ENCODE measurements at regions not wholly inside any gene's neighbourhood (a gene's known extent, or its start where the extent isn't known, plus 50 kb on each side); places are given as distances from the start of the nearest gene placed in this dataset.
"Not testable (repeated sequence)": the region's sequence is repeated elsewhere in the genome, so short reads cannot be mapped to it uniquely, and the experiment has no call there.

- H3K4me1 ChIP-seq (ENCODE audit: control insufficient read depth, insufficient read depth, low read length), result no peaks in the 10 kb centered on the region
- H3K27me3 ChIP-seq (ENCODE audit: control insufficient read depth, insufficient read depth, low read length, poor library complexity, severe bottlenecking), result no peaks in the 10 kb centered on the region
- no peak for TF ChIP-seq CTCF (conservative IDR thresholded peaks at IDR 0.05)
- H3K27ac ChIP-seq (ENCODE audit: low read depth, low read length), result no peak overlapping the region
- Mint-ChIP-seq H3K27ac (no peak overlapping the region), H3K36me3 (ENCODE audit: low read depth) (no peaks in the 10 kb centered on the region), H3K4me3 (no peak overlapping the region), H3K27me3 (ENCODE audit: insufficient read depth) (peaks cover 6% of the 10 kb centered on the region), H3K4me1 (no peaks in the 10 kb centered on the region), H3K9me3 (peaks cover 3% of the 10 kb centered on the region)
- DNase-seq, result no peak
- WGBS, 2 experiments (ENCODE audit: insufficient coverage in 1 of 2, insufficient read length in 1 of 2), result 89 to 90% methylated on average over 3 to 5 of the region's 5 CpGs
- H3K36me3 ChIP-seq (ENCODE audit: control insufficient read depth, insufficient read depth, low read length), result no peaks in the 10 kb centered on the region
- no peak overlapping the region for H3K4me3 ChIP-seq (ENCODE audit: low read length)
- no peak overlapping the region for H3K9ac ChIP-seq (ENCODE audit: extremely low read depth, low read length, poor library complexity, severe bottlenecking)
- H3K9me3 ChIP-seq (ENCODE audit: control insufficient read depth, low read length), result no peaks in the 10 kb centered on the region
These were observed 250.3 kb upstream of the CRBN start for GRCh38 chr3:3429841-3430240.

- H3K4me3 Mint-ChIP-seq; H3K27me3 ChIP-seq (ENCODE audit: control insufficient read depth, insufficient read depth, low read length, poor library complexity, severe bottlenecking); H3K4me3 ChIP-seq (ENCODE audit: low read length); H3K27ac Mint-ChIP-seq; H3K4me1 Mint-ChIP-seq; H3K9me3 ChIP-seq (ENCODE audit: control insufficient read depth, low read length); H3K9ac ChIP-seq (ENCODE audit: extremely low read depth, low read length, poor library complexity, severe bottlenecking); H3K27ac ChIP-seq (ENCODE audit: low read depth, low read length); H3K4me1 ChIP-seq (ENCODE audit: control insufficient read depth, insufficient read depth, low read length); H3K36me3 Mint-ChIP-seq (ENCODE audit: low read depth); H3K36me3 ChIP-seq (ENCODE audit: control insufficient read depth, insufficient read depth, low read length): not testable (repeated sequence)
- peaks cover 16% of the 10 kb centered on the region for H3K9me3 Mint-ChIP-seq
- WGBS, 2 experiments (ENCODE audit: insufficient coverage in 1 of 2, insufficient read length in 1 of 2), result 71 to 74% methylated on average over 1 to 4 of the region's 4 CpGs
- H3K27me3 Mint-ChIP-seq (ENCODE audit: insufficient read depth), result peaks cover 14% of the 10 kb centered on the region
- peak; percentile 69 for DNase-seq
These were observed 228.2 kb upstream of the CRBN start for GRCh38 chr3:3407707-3408106.

GRCh38 chr3:3405131-3405530 is 225.6 kb upstream of the CRBN start:
- peaks cover 26% of the 10 kb centered on the region for H3K9me3 Mint-ChIP-seq
- H3K27me3 Mint-ChIP-seq (ENCODE audit: insufficient read depth), result peaks cover 2% of the 10 kb centered on the region
- no peak overlapping the region for H3K4me3 ChIP-seq (ENCODE audit: low read length)
- peak overlapping the region; percentile 15 for H3K27ac Mint-ChIP-seq
- H3K9me3 ChIP-seq (ENCODE audit: control insufficient read depth, low read length), result peaks cover 29% of the 10 kb centered on the region
- TF ChIP-seq CTCF (conservative IDR thresholded peaks at IDR 0.05), result no peak
- no peak overlapping the region for H3K27ac ChIP-seq (ENCODE audit: low read depth, low read length)
- DNase-seq, result no peak
- H3K4me1 Mint-ChIP-seq, result peaks cover 9% of the 10 kb centered on the region
- peaks cover 4% of the 10 kb centered on the region for H3K36me3 Mint-ChIP-seq (ENCODE audit: low read depth)
- H3K4me1 ChIP-seq (ENCODE audit: control insufficient read depth, insufficient read depth, low read length), result no peaks in the 10 kb centered on the region
- no peak overlapping the region for H3K9ac ChIP-seq (ENCODE audit: extremely low read depth, low read length, poor library complexity, severe bottlenecking)
- no peak overlapping the region for H3K4me3 Mint-ChIP-seq
- WGBS, 2 experiments (ENCODE audit: insufficient coverage in 1 of 2, insufficient read length in 1 of 2), result 83 to 86% methylated on average over 1 to 6 of the region's 6 CpGs
- H3K36me3 ChIP-seq (ENCODE audit: control insufficient read depth, insufficient read depth, low read length), result no peaks in the 10 kb centered on the region
- H3K27me3 ChIP-seq (ENCODE audit: control insufficient read depth, insufficient read depth, low read length, poor library complexity, severe bottlenecking), result no peaks in the 10 kb centered on the region

GRCh38 chr3:3403700-3404099 is 224.2 kb upstream of the CRBN start:
- H3K27me3 Mint-ChIP-seq (ENCODE audit: insufficient read depth), result no peaks in the 10 kb centered on the region
- H3K4me1 Mint-ChIP-seq, result peaks cover 9% of the 10 kb centered on the region
- no peaks in the 10 kb centered on the region for H3K4me1 ChIP-seq (ENCODE audit: control insufficient read depth, insufficient read depth, low read length)
- H3K9ac ChIP-seq (ENCODE audit: extremely low read depth, low read length, poor library complexity, severe bottlenecking), result no peak overlapping the region
- no peaks in the 10 kb centered on the region for H3K27me3 ChIP-seq (ENCODE audit: control insufficient read depth, insufficient read depth, low read length, poor library complexity, severe bottlenecking)
- no peak overlapping the region for H3K27ac ChIP-seq (ENCODE audit: low read depth, low read length)
- H3K4me3 ChIP-seq (ENCODE audit: low read length), result no peak overlapping the region
- no peaks in the 10 kb centered on the region for H3K36me3 ChIP-seq (ENCODE audit: control insufficient read depth, insufficient read depth, low read length)
- peaks cover 35% of the 10 kb centered on the region for H3K9me3 ChIP-seq (ENCODE audit: control insufficient read depth, low read length)
- H3K36me3 Mint-ChIP-seq (ENCODE audit: low read depth), result peaks cover 4% of the 10 kb centered on the region
- 93 to 94% methylated on average over 3 to 4 of the region's 4 CpGs for WGBS, 2 experiments (ENCODE audit: insufficient coverage in 1 of 2, insufficient read length in 1 of 2)
- peaks cover 32% of the 10 kb centered on the region for H3K9me3 Mint-ChIP-seq
- no peak overlapping the region for H3K4me3 Mint-ChIP-seq
- TF ChIP-seq CTCF (conservative IDR thresholded peaks at IDR 0.05), result no peak
- DNase-seq, result no peak
- no peak overlapping the region for H3K27ac Mint-ChIP-seq
